HCT116 (cell line): ENCODE measurements at regions not wholly inside any gene's neighbourhood (a gene's known extent, or its start where the extent isn't known, plus 50 kb on each side); places are given as distances from the start of the nearest gene placed in this dataset.

Experiments
- CEBPB ChIP-seq: IDR thresholded peaks from 2 replicates; pipeline ENCODE4 v1.6.1; 2012; ENCODE audit warnings: low read depth
- ELF1 ChIP-seq: IDR thresholded peaks from 2 replicates; pipeline ENCODE4 v1.6.1; 2012; ENCODE audit warnings: low read depth, borderline replicate concordance
- EZH2 ChIP-seq: fragments of 200-600 bp; sonication (generic); IDR thresholded peaks from 2 replicates; pipeline ENCODE4 v1.6.1; 2017; ENCODE audit warnings: antibody characterized with exemption, mixed run types
- EZH2phosphoT487 ChIP-seq: fragments of 200-600 bp; IDR thresholded peaks from 2 replicates; pipeline ENCODE4 v1.6.1; 2018; ENCODE audit warnings: antibody characterized with exemption, borderline replicate concordance
- JUND ChIP-seq: IDR thresholded peaks from 2 replicates; pipeline ENCODE4 v1.6.1; 2012
- POLR2A ChIP-seq: IDR thresholded peaks from 2 replicates; pipeline ENCODE4 v1.7.0; 2011; ENCODE audit warnings: borderline replicate concordance; ENCODE audit not compliant: insufficient read depth, insufficient read length; ENCODE audit errors: extremely low read depth
- POLR2AphosphoS5 ChIP-seq: IDR thresholded peaks from 2 replicates; pipeline ENCODE4 v1.6.1; 2011; ENCODE audit warnings: mild to moderate bottlenecking, low read depth, low read length, moderate library complexity
- SIN3A ChIP-seq: IDR thresholded peaks from 2 replicates; pipeline ENCODE4 v1.6.1; 2012; ENCODE audit warnings: low read depth
- SRF ChIP-seq: IDR thresholded peaks from 2 replicates; pipeline ENCODE4 v1.6.1; 2012; ENCODE audit warnings: low read depth
- TCF7L2 ChIP-seq: IDR thresholded peaks from 2 replicates; pipeline ENCODE4 v1.7.0; 2011; ENCODE audit warnings: borderline replicate concordance, inconsistent platforms; ENCODE audit not compliant: insufficient read depth, insufficient read length; ENCODE audit errors: extremely low read depth
- YY1 ChIP-seq: IDR thresholded peaks from 2 replicates; pipeline ENCODE4 v1.6.1; 2011; ENCODE audit warnings: low read length, low read depth, moderate library complexity, mild to moderate bottlenecking; ENCODE audit not compliant: insufficient replicate concordance; ENCODE audit errors: extremely low read depth
- TF ChIP-seq, protein P1 (sequence below), 3 experiments: fragments of 200-600 bp in 1 of 3; sonication (generic) in 1 of 3; IDR thresholded peaks in 2 of 3; conservative IDR thresholded peaks in 1 of 3; 2 replicates each; pipeline ENCODE4 v1.5.1; 2012 to 2017; ENCODE audit warnings: low read depth in 2 of 3, low read length in 2 of 3, antibody characterized with exemption in 1 of 3, borderline replicate concordance in 1 of 3, control low read depth in 1 of 3, mild to moderate bottlenecking in 1 of 3, mixed read lengths in 1 of 3, mixed run types in 1 of 3, moderate library complexity in 1 of 3; ENCODE audit not compliant: insufficient read depth in 1 of 3

DNA sequence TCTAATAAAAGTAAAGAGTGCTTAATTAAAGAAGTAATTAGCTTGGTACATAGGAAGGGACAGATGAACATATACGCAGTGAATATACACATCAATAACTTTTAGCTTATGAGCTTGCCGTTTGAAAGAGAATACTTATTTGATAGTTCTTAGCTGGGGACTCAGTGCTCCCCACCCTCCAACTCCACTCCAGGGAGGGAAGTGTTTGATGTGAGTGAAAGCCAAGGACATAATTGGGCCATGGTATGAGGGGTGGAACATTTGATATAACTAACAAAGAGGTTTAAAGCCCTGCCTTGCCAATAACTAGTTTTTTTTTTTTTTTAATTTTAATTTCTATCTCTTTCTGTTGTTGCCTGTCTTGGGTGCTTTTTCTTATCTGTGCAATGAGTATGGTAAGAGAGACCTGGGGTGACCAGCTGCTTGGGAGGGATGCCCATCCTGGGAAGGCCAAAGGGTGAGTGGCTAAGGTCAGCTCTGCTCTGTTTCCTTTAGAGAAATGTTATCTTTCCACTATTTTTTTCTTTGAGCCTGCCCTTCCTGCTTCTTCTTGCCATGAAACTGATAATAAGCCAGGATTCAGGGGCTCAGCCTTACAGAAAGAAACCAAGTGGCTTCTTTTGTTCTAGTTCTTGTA is 132.8 kb upstream of the CPSF6 start:
- TF ChIP-seq YY1 (no peak), POLR2A (no peak), TCF7L2 (no peak), ELF1 (no peak), POLR2AphosphoS5 (no peak), SRF (no peak), EZH2phosphoT487 (no peak), CEBPB (no peak), EZH2 (no peak), JUND (no peak), SIN3A (no peak)
- TF ChIP-seq, protein P1, sequence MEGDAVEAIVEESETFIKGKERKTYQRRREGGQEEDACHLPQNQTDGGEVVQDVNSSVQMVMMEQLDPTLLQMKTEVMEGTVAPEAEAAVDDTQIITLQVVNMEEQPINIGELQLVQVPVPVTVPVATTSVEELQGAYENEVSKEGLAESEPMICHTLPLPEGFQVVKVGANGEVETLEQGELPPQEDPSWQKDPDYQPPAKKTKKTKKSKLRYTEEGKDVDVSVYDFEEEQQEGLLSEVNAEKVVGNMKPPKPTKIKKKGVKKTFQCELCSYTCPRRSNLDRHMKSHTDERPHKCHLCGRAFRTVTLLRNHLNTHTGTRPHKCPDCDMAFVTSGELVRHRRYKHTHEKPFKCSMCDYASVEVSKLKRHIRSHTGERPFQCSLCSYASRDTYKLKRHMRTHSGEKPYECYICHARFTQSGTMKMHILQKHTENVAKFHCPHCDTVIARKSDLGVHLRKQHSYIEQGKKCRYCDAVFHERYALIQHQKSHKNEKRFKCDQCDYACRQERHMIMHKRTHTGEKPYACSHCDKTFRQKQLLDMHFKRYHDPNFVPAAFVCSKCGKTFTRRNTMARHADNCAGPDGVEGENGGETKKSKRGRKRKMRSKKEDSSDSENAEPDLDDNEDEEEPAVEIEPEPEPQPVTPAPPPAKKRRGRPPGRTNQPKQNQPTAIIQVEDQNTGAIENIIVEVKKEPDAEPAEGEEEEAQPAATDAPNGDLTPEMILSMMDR (IDR thresholded peaks at IDR 0.05 in 2 of 3, conservative IDR thresholded peaks at IDR 0.05 in 1 of 3; ENCODE audit: borderline replicate concordance in 1 of 3, insufficient read depth in 1 of 3, low read depth in 2 of 3, low read length in 2 of 3) = no peak
